ENCODE measurements at regions not wholly inside any gene's neighbourhood (a gene's known extent, or its start where the extent isn't known, plus 50 kb on each side); places are given as distances from the start of the nearest gene placed in this dataset.

DNA sequence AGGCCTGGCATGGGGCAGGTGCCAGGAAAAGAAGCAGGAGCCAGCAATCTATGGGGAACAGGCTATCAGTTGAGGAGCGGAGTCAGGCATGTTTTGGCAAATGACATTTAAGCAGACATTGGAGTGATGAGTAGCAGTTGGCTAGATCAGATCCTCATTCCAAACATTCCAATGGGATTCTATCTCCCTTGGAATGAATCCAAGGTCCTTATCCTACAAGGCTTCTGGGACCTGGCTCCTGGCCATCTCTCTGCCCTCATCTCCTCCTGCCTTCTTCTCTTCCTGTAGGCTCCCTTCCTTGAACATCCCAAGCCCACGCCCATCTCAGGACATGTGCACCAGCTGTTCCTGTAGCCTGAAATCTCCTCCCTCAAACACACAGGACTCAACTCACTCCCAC is 1074.5 kb downstream of the TBC1D22A start:
- TF ChIP-seq CTCF (IDR thresholded peaks at IDR 0.05; ENCODE audit: insufficient read depth, low read length) (no peak), POLR2AphosphoS5 (IDR thresholded peaks at IDR 0.05; ENCODE audit: low read depth) (no peak), SPI1 (IDR thresholded peaks at IDR 0.05; ENCODE audit: borderline replicate concordance, low read depth) (no peak), REST (IDR thresholded peaks at IDR 0.05; ENCODE audit: insufficient replicate concordance, low read depth) (no peak), GABPA (IDR thresholded peaks at IDR 0.05; ENCODE audit: low read depth) (no peak)

All from HL-60 (cell line).